ENCODE measurements at regions not wholly inside any gene's neighbourhood (a gene's known extent, or its start where the extent isn't known, plus 50 kb on each side); places are given as distances from the start of the nearest gene placed in this dataset.

GRCh38 chr1:84759756-84760155 is 69.5 kb upstream of the SSX2IP start:
- Histone ChIP-seq H3K4me2 (ENCODE audit: unreplicated experiment) (no peak overlapping the region), H4K20me1 (ENCODE audit: insufficient read depth) (no peaks in the 10 kb centered on the region), H3K4me1 (ENCODE audit: insufficient read depth) (peaks cover 8% of the 10 kb centered on the region), H3F3A (ENCODE audit: insufficient read depth) (no peaks in the 10 kb centered on the region), H3K9me3 (ENCODE audit: low read depth) (no peaks in the 10 kb centered on the region), H3K4me3 (no peak overlapping the region), H3K9me2 (ENCODE audit: insufficient read depth) (no peaks in the 10 kb centered on the region), H3K27ac (no peak overlapping the region), H2AFZ (peak overlapping the region; percentile 92), H3K27me3 (replicated peaks; ENCODE audit: insufficient read depth) (no peaks in the 10 kb centered on the region), H3K79me2 (ENCODE audit: insufficient read depth) (no peaks in the 10 kb centered on the region), H3K9ac (no peak overlapping the region), H3K36me3 (ENCODE audit: low read depth) (no peaks in the 10 kb centered on the region)
- no peak for DNase-seq
- in situ Hi-C loops (cut with MboI) = loop anchor here (10.0 to 25.0 kb wide), 4 partner anchors 135 to 822 kb away; partner anchors contain the start of gene PRKACB
- WGBS, 2 experiments (ENCODE audit: low coverage in 1 of 2, low lambda C conversion rate in 2 of 2, missing lambda C conversion rate in 2 of 2) = 84 to 88% methylated on average over 10 of the region's 10 CpGs
- TF ChIP-seq EZH2 (IDR thresholded peaks at IDR 0.05; ENCODE audit: insufficient read depth, poor library complexity, severe bottlenecking) (no peak), EZH2phosphoT487 (IDR thresholded peaks at IDR 0.05; ENCODE audit: insufficient read depth, low read depth) (no peak)

GRCh38 chr1:84758968-84759491 is 68.8 kb upstream of the SSX2IP start:
- Histone ChIP-seq H3K4me1 (ENCODE audit: insufficient read depth) (peaks cover 8% of the 10 kb centered on the region), H3K27me3 (replicated peaks; ENCODE audit: insufficient read depth) (no peaks in the 10 kb centered on the region), H3K9ac (0 out of 2 replicates have a peak overlapping the region, but pooled peaks have one; percentile 9), H3K4me3 (peak overlapping the region; percentile 54), H3K4me2 (ENCODE audit: unreplicated experiment) (peak overlapping the region; percentile 73), H3K9me3 (ENCODE audit: low read depth) (no peaks in the 10 kb centered on the region), H3F3A (ENCODE audit: insufficient read depth) (no peaks in the 10 kb centered on the region), H2AFZ (peak overlapping the region; percentile 92), H3K9me2 (ENCODE audit: insufficient read depth) (no peaks in the 10 kb centered on the region), H3K27ac (no peak overlapping the region), H3K79me2 (ENCODE audit: insufficient read depth) (no peaks in the 10 kb centered on the region), H4K20me1 (ENCODE audit: insufficient read depth) (no peaks in the 10 kb centered on the region), H3K36me3 (ENCODE audit: low read depth) (no peaks in the 10 kb centered on the region)
- DNase-seq = peak; percentile 53
- in situ Hi-C loops (cut with MboI) = loop anchor here (10.0 to 25.0 kb wide), 3 partner anchors 134 to 822 kb away; partner anchors contain the start of gene PRKACB
- TF ChIP-seq EZH2 (IDR thresholded peaks at IDR 0.05; ENCODE audit: insufficient read depth, poor library complexity, severe bottlenecking) = no peak
- no peak for TF ChIP-seq EZH2phosphoT487 (IDR thresholded peaks at IDR 0.05; ENCODE audit: insufficient read depth, low read depth)
- 24% methylated on average over 15 of the region's 15 CpGs for WGBS, 2 experiments (ENCODE audit: low coverage in 1 of 2, low lambda C conversion rate in 2 of 2, missing lambda C conversion rate in 2 of 2)

GRCh38 chr1:84758476-84758875 is 68.2 kb upstream of the SSX2IP start:
- Histone ChIP-seq H3K4me2 (ENCODE audit: unreplicated experiment) (peak overlapping the region; percentile 73), H3K9me2 (ENCODE audit: insufficient read depth) (no peaks in the 10 kb centered on the region), H3K4me1 (ENCODE audit: insufficient read depth) (peaks cover 8% of the 10 kb centered on the region), H3K27me3 (replicated peaks; ENCODE audit: insufficient read depth) (no peaks in the 10 kb centered on the region), H3K27ac (no peak overlapping the region), H4K20me1 (ENCODE audit: insufficient read depth) (no peaks in the 10 kb centered on the region), H3F3A (ENCODE audit: insufficient read depth) (no peaks in the 10 kb centered on the region), H3K9me3 (ENCODE audit: low read depth) (no peaks in the 10 kb centered on the region), H3K9ac (0 out of 2 replicates have a peak overlapping the region, but pooled peaks have one; percentile 9), H3K79me2 (ENCODE audit: insufficient read depth) (no peaks in the 10 kb centered on the region), H3K36me3 (ENCODE audit: low read depth) (no peaks in the 10 kb centered on the region), H2AFZ (peak overlapping the region; percentile 92; the same call in 1 of the 2 replicates), H3K4me3 (no peak overlapping the region)
- in situ Hi-C loops (cut with MboI) = loop anchor here (10.0 to 25.0 kb wide), 3 partner anchors 134 to 821 kb away; partner anchors contain the start of gene PRKACB
- TF ChIP-seq EZH2phosphoT487 (IDR thresholded peaks at IDR 0.05; ENCODE audit: insufficient read depth, low read depth) = no peak
- no peak for TF ChIP-seq EZH2 (IDR thresholded peaks at IDR 0.05; ENCODE audit: insufficient read depth, poor library complexity, severe bottlenecking)
- no peak for DNase-seq
- WGBS, 2 experiments (ENCODE audit: low coverage in 1 of 2, low lambda C conversion rate in 2 of 2, missing lambda C conversion rate in 2 of 2) = 72 to 75% methylated on average over 3 of the region's 3 CpGs

- Histone ChIP-seq H3K9me3 (ENCODE audit: low read depth) (no peaks in the 10 kb centered on the region), H3K79me2 (ENCODE audit: insufficient read depth) (no peaks in the 10 kb centered on the region), H3K4me3 (no peak overlapping the region), H3K4me1 (ENCODE audit: insufficient read depth) (peaks cover 8% of the 10 kb centered on the region), H3K4me2 (ENCODE audit: unreplicated experiment) (no peak overlapping the region), H4K20me1 (ENCODE audit: insufficient read depth) (no peaks in the 10 kb centered on the region), H3K27me3 (replicated peaks; ENCODE audit: insufficient read depth) (no peaks in the 10 kb centered on the region), H3K9ac (no peak overlapping the region), H2AFZ (no peak overlapping the region), H3K36me3 (ENCODE audit: low read depth) (no peaks in the 10 kb centered on the region), H3K27ac (no peak overlapping the region), H3F3A (ENCODE audit: insufficient read depth) (no peaks in the 10 kb centered on the region), H3K9me2 (ENCODE audit: insufficient read depth) (no peaks in the 10 kb centered on the region)
- in situ Hi-C loops (cut with MboI) = loop anchor here (10.0 to 25.0 kb wide), 3 partner anchors 132 to 820 kb away; partner anchors contain the start of gene PRKACB
- DNase-seq = no peak
- WGBS, 2 experiments (ENCODE audit: low coverage in 1 of 2, low lambda C conversion rate in 2 of 2, missing lambda C conversion rate in 2 of 2) = 83 to 88% methylated on average over 4 of the region's 4 CpGs
- TF ChIP-seq EZH2phosphoT487 (IDR thresholded peaks at IDR 0.05; ENCODE audit: insufficient read depth, low read depth) (no peak), EZH2 (IDR thresholded peaks at IDR 0.05; ENCODE audit: insufficient read depth, poor library complexity, severe bottlenecking) (no peak)
Observed at GRCh38 chr1:84757301-84757700, 67.0 kb upstream of the SSX2IP start.
